ENCODE measurements at regions not wholly inside any gene's neighbourhood (a gene's known extent, or its start where the extent isn't known, plus 50 kb on each side); places are given as distances from the start of the nearest gene placed in this dataset.

DNA sequence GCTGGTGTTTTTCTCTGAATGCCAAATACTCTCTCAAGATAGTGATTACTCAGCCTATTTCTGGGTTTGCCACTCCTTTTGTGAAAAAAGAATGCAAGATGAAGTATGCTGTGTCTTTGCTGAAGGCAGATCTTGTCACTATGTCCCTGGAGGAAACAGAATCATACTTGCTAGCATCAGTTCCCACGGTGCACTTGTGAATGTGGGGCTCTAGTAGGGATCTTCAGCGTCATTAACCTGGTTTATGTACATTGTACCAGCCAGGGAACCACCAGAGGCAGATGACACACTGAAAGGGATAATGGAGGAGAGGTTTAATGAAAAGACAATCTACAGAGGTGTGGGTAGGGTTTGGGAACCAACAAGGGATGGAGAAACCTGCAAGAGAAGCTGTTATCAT, 131.0 kb upstream of the CXCR4 start:
- Histone ChIP-seq H3K56ac (ENCODE audit: insufficient read length, low read depth, low read length) (no peak overlapping the region), H2BK5ac (ENCODE audit: insufficient read length, low read length) (no peak overlapping the region), H3K27me3 (ENCODE audit: insufficient read depth, low read length) (no peaks in the 10 kb centered on the region), H4K8ac (replicated peaks; ENCODE audit: insufficient read length, low read depth, low read length) (no peak overlapping the region), H3K9me3 (ENCODE audit: control insufficient read depth, low read depth, low read length) (no peaks in the 10 kb centered on the region), H2AK5ac (ENCODE audit: insufficient read length, low read length) (no peak overlapping the region), H3K14ac (ENCODE audit: insufficient read depth, low read length) (no peak overlapping the region), H3K23ac (ENCODE audit: insufficient read length, low read depth, low read length) (no peak overlapping the region), H2BK12ac (ENCODE audit: insufficient read length, low read depth, low read length) (no peak overlapping the region), H4K91ac (ENCODE audit: insufficient read length, low read depth, low read length) (no peak overlapping the region), H3K4me1 (ENCODE audit: insufficient read depth, low read length) (no peaks in the 10 kb centered on the region), H2BK15ac (ENCODE audit: low read depth, low read length) (no peak overlapping the region), H3K79me1 (ENCODE audit: insufficient read depth, low read depth, low read length, poor library complexity, severe bottlenecking) (no peaks in the 10 kb centered on the region), H2AFZ (ENCODE audit: low read length) (no peak overlapping the region), H3K79me2 (ENCODE audit: insufficient read depth, low read length) (no peaks in the 10 kb centered on the region), H3K4me2 (ENCODE audit: insufficient read depth, insufficient read length, low read length) (no peak overlapping the region), H3K4ac (ENCODE audit: low read depth, low read length) (no peak overlapping the region), H2BK120ac (ENCODE audit: low read depth, low read length, poor library complexity, severe bottlenecking) (no peak overlapping the region), H4K20me1 (ENCODE audit: control insufficient read depth, insufficient read depth, insufficient read length) (no peaks in the 10 kb centered on the region), H3K18ac (ENCODE audit: insufficient read length, low read depth, low read length) (no peak overlapping the region), H3T11ph (ENCODE audit: low read length) (no peak overlapping the region), H3K23me2 (ENCODE audit: insufficient read length, low read depth, low read length, poor library complexity, severe bottlenecking) (no peaks in the 10 kb centered on the region), H2BK20ac (ENCODE audit: low read depth, low read length, poor library complexity, severe bottlenecking) (no peak overlapping the region), H3K27ac (ENCODE audit: insufficient read length, low read depth, low read length) (no peak overlapping the region), H4K5ac (ENCODE audit: insufficient read length, low read depth, low read length) (no peak overlapping the region), H3K9ac (ENCODE audit: extremely low read depth, insufficient read length, low read length) (no peak overlapping the region)
- no peak for DNase-seq
- no peaks in the 10 kb centered on the region for H3K27me3 Mint-ChIP-seq (ENCODE audit: low read depth)
- no peaks in the 10 kb centered on the region; a peak in 1 of 5 replicates for H3K9me3 Mint-ChIP-seq
- H3K4me3 Mint-ChIP-seq, result no peak overlapping the region
- WGBS (ENCODE audit: extremely low coverage, insufficient read length, low lambda C conversion rate), result no CpG with 5 or more reads among the region's 2 CpGs
- TF ChIP-seq, protein P1, sequence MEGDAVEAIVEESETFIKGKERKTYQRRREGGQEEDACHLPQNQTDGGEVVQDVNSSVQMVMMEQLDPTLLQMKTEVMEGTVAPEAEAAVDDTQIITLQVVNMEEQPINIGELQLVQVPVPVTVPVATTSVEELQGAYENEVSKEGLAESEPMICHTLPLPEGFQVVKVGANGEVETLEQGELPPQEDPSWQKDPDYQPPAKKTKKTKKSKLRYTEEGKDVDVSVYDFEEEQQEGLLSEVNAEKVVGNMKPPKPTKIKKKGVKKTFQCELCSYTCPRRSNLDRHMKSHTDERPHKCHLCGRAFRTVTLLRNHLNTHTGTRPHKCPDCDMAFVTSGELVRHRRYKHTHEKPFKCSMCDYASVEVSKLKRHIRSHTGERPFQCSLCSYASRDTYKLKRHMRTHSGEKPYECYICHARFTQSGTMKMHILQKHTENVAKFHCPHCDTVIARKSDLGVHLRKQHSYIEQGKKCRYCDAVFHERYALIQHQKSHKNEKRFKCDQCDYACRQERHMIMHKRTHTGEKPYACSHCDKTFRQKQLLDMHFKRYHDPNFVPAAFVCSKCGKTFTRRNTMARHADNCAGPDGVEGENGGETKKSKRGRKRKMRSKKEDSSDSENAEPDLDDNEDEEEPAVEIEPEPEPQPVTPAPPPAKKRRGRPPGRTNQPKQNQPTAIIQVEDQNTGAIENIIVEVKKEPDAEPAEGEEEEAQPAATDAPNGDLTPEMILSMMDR (conservative IDR thresholded peaks at IDR 0.05), result no peak
- peaks cover 7 to 10% of the 10 kb centered on the region in 2 experiments for H3K4me1 Mint-ChIP-seq
- no peak overlapping the region for H3K27ac Mint-ChIP-seq
- H3K36me3 Mint-ChIP-seq (ENCODE audit: insufficient read depth in 1 of 3, low read depth in 3 of 3), result no peaks in the 10 kb centered on the region
